SU-DHL-6 (cell line): ENCODE measurements at regions not wholly inside any gene's neighbourhood (a gene's known extent, or its start where the extent isn't known, plus 50 kb on each side); places are given as distances from the start of the nearest gene placed in this dataset.

ENCODE experiments used
- CTCF ChIP-seq: fragments of 200-600 bp; sonication (generic); IDR thresholded peaks from one replicate; pipeline ENCODE4 v1.5.1; 2017; ENCODE audit warnings: antibody characterized with exemption, mild to moderate bottlenecking, low read length, moderate library complexity; ENCODE audit not compliant: insufficient read depth, poor library complexity, severe bottlenecking
- EZH2phosphoT487 ChIP-seq: fragments of 200-600 bp; sonication (generic), shearing (Covaris generic); conservative IDR thresholded peaks from 2 replicates; pipeline ENCODE4 v1.6.1; 2018; ENCODE audit warnings: mild to moderate bottlenecking, antibody characterized with exemption, low read length, moderate library complexity, mixed read lengths

DNA sequence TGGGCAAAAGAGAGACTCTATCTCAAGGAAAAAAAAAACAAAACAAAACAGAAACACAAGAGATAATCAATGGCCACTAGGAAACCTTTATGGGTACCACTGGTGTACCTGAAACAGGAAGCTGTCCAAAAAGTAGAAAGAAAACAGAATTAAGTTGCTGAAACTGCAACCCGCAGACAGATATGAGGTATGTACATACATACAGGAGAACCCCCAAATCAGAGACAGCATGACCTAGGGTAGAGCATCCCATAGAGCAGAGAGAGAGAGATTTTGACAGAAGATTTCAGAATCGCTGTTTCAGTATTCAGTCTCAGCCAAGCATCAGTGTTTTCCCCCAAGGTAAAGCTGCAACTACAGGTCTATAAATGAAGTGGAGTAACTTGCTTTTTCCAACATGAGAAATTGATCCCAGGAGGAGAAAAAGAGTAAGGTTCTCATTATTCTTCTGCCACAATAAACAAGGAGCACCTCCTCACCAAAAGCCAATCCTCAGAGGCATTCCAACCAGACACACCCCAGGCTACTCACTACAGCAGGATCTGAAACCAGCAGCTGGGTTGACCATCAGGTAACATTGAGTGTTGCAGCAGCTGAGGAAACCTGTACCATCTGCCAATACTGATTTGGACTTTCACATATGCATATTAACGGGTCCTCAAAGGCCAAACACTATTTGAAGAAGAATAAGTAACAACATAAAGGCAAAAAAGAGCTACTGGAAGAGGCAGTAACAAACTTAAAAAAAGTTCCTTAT is 630.0 kb downstream of the TAF11L14 start:
- no peak for TF ChIP-seq CTCF
- TF ChIP-seq EZH2phosphoT487: no peak
